Ovary (tissue), 7 donors: ENCODE measurements at regions not wholly inside any gene's neighbourhood (a gene's known extent, or its start where the extent isn't known, plus 50 kb on each side); places are given as distances from the start of the nearest gene placed in this dataset.
A peak's percentile ranks its signal among the peaks of the same experiment; 100 is the strongest.

Source experiments
- DNase-seq, 5 donors: peaks; one replicate each; pipeline ENCODE4 v3.0.0-alpha.2; 2019 to 2020
- H3K27ac ChIP-seq, 2 donors: fragments of 200-600 bp; one replicate each; pipeline versions ENCODE4 v1.5.1 to v1.8.0; 2019 to 2022
- H3K27me3 ChIP-seq: fragments of 200-600 bp; one replicate; pipeline ENCODE4 v1.8.0; 2022
- H3K36me3 ChIP-seq: fragments of 200-600 bp; sonication (generic); one replicate; pipeline ENCODE4 v1.5.1; 2019
- H3K4me1 ChIP-seq: one replicate; pipeline ENCODE4 v1.8.1; 2013; ENCODE audit warnings: mild to moderate bottlenecking, moderate library complexity; ENCODE audit not compliant: insufficient read depth
- H3K4me3 ChIP-seq: fragments of 200-600 bp; sonication (generic); one replicate; pipeline ENCODE4 v1.5.1; 2017
- H3K9me3 ChIP-seq, 2 donors: fragments of 200-600 bp in 1 of 2; sonication (generic) in 1 of 2; one replicate each; pipeline versions ENCODE4 v1.5.1 to v1.8.1; 2013 to 2019; ENCODE audit warnings: mild to moderate bottlenecking in 1 of 2, moderate library complexity in 1 of 2
- EP300 ChIP-seq: sonication (generic); formaldehyde crosslinking; IDR thresholded peaks from one replicate; pipeline ENCODE4 v1.6.1; 2017; ENCODE audit warnings: antibody characterized with exemption
- POLR2A ChIP-seq: fragments of 450-650 bp; IDR thresholded peaks from one replicate; pipeline ENCODE4 v1.6.1; 2017; ENCODE audit warnings: antibody characterized with exemption, mild to moderate bottlenecking, moderate library complexity
- WGBS, 3 donors: extraction: QIAGEN DNeasy Blood & Tissue Kit in 1 of 3; methylation state at CpG; one replicate each; pipeline versions ENCODE4 v1.1.5 to v1.1.7; 2013 to 2017; 5-methylcytosine and 5-hydroxymethylcytosine counted together
- intact Hi-C, 4 donors: fragments of 100-400 bp; cut with DNase I; formaldehyde crosslinking; loops; one replicate each; pipeline versions ENCODE4 v1.11.0 to v1.15.1; 2022 to 2023
- TF ChIP-seq, protein P1 (sequence below), 3 donors: fragments of 450-650 bp in 2 of 3; fragments of 200-600 bp in 1 of 3; IDR thresholded peaks; one replicate each; pipeline versions ENCODE4 v1.5.1 to v1.8.0; 2016 to 2022; ENCODE audit warnings: antibody characterized with exemption in 3 of 3, mild to moderate bottlenecking in 1 of 3
- donor health status: DM: no; HTN: no; CAD: no; lungs with moderate emphysema.
- donor health status: DM: no; HTN: no; CAD: no.
- donor health status: Bipolar disorder and iron deficiency.
- donor health status: DM: no; HTN: no; CAD: no.
- donor health status: DM: yes; HTN: yes; CAD: no.

DNA sequence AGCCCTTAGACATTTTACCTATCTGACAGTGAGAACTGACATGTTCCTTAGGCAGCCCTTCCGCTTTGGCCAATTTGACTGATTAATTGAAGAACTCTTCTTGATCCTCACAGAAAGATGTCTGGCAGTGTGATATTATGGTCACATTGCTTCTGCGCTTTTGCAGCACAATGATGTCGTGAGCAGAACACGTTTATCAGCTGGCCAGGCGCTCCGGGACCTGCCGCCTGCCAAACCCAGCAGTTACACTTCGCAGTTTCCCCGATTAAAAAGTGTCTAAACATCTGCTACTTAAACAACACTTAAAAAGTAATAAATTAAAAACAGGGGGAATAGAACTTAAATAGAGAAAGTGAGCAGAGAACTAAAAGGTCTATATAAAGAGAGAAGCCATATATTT, 103.5 kb upstream of the ETS2 start:
- H3K4me1 ChIP-seq, result no peaks in the 10 kb centered on the region
- intact Hi-C loops, result no loop called here
- H3K36me3 ChIP-seq, result no peaks in the 10 kb centered on the region
- no peak overlapping the region for H3K27ac ChIP-seq
- H3K4me3 ChIP-seq, result no peak overlapping the region
- 11 to 21% (median 15%) methylated on average over 9 of the region's 9 CpGs for whole genome bisulfite sequencing, 3 donors
- H3K9me3 ChIP-seq, result no peaks in the 10 kb centered on the region
- TF ChIP-seq EP300 (no peak), POLR2A (no peak)
- TF ChIP-seq, protein P1, sequence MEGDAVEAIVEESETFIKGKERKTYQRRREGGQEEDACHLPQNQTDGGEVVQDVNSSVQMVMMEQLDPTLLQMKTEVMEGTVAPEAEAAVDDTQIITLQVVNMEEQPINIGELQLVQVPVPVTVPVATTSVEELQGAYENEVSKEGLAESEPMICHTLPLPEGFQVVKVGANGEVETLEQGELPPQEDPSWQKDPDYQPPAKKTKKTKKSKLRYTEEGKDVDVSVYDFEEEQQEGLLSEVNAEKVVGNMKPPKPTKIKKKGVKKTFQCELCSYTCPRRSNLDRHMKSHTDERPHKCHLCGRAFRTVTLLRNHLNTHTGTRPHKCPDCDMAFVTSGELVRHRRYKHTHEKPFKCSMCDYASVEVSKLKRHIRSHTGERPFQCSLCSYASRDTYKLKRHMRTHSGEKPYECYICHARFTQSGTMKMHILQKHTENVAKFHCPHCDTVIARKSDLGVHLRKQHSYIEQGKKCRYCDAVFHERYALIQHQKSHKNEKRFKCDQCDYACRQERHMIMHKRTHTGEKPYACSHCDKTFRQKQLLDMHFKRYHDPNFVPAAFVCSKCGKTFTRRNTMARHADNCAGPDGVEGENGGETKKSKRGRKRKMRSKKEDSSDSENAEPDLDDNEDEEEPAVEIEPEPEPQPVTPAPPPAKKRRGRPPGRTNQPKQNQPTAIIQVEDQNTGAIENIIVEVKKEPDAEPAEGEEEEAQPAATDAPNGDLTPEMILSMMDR (IDR thresholded peaks at IDR 0.05), result no peak
- no peaks in the 10 kb centered on the region for H3K27me3 ChIP-seq
- DNase-seq, result no peak

DNA sequence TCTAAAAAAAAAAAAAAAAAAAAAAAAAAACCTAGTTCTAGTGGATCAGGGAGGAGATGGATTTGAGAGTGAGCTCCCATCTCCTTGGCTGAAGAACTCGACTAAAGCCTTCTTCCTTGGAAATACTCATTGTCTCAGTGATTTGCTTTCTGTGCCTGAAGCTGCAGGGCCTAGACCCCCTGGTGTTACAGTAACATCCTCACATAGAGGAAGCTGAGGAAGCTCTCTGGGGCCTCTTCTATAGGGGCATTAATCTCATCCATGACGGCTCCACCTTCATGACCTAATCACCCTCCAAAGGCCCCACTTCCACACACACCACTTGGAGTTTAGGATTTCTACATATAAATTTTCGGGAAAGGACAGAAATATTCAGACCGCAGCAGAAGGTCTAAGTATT, 95.9 kb upstream of the ETS2 start:
- no peak for DNase-seq
- no peak overlapping the region for H3K4me3 ChIP-seq
- intact Hi-C loops, result loop anchor here in 3 of 4 donors (10.0 kb wide), 3 partner anchors 185 to 205 kb away; no protein-coding TSS in a partner anchor
- no peaks in the 10 kb centered on the region for H3K27me3 ChIP-seq
- H3K4me1 ChIP-seq, result no peaks in the 10 kb centered on the region
- 86 to 93% (median 87%) methylated on average over 4 of the region's 4 CpGs for WGBS, 3 donors
- H3K9me3 ChIP-seq, result no peaks in the 10 kb centered on the region
- TF ChIP-seq POLR2A (no peak), EP300 (no peak)
- TF ChIP-seq, protein P1 (IDR thresholded peaks at IDR 0.05), result no peak
- no peaks in the 10 kb centered on the region for H3K36me3 ChIP-seq
- H3K27ac ChIP-seq, result no peak overlapping the region

DNA sequence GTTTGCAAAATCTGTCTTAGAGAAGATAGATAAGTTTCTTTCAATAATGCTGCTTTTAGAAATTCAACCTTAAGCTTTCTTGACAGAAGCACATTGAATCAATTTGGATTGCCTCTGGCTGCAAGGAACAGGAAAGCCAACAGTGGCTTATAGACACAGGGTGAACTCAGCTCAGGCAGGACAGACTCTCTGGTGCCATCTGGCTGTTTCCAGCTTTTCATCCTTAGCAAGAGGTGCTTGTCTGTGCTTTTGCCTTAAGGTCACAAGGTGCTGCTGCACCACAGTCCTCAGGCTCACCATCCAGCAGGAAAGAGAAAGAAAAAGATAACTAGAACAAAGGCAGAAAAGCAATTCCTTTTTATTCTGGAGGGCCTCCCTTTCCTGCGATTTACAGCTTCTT, 93.7 kb upstream of the ETS2 start:
- Histone ChIP-seq H3K36me3 (no peaks in the 10 kb centered on the region), H3K4me3 (no peak overlapping the region), H3K27me3 (no peaks in the 10 kb centered on the region), H3K4me1 (no peaks in the 10 kb centered on the region), H3K9me3 (no peaks in the 10 kb centered on the region), H3K27ac (no peak overlapping the region)
- 90 to 100% (median 94%) methylated on average over 1 of the region's 1 CpG for WGBS, 3 donors
- TF ChIP-seq POLR2A, result no peak
- TF ChIP-seq, protein P1 (IDR thresholded peaks at IDR 0.05), result no peak
- intact Hi-C loops, result loop anchor here in 3 of 4 donors (10.0 kb wide), 3 partner anchors 187 to 207 kb away; no protein-coding TSS in a partner anchor
- peak in 1 of 5 donors; percentile 25 for DNase-seq

DNA sequence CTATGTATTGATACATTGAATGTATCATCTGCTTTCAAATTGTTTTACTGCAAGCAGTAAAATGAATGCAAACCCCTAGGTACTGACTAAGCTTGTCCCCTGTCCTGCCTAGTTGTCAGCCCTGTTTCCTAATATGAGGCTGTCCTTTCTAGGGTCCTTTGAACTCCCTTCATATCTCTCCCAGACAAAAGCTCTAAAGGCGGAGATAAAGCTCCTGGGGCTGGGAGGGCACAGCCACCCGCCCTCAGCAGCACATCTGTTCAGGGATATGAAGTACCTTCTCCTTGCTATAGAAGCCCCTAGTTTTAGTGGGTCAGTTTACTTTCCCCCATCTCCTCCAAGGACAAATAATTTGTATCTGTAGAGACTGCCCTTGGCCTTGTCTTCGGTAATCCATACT, 93.1 kb upstream of the ETS2 start:
- 82 to 93% (median 90%) methylated on average over 3 of the region's 3 CpGs for WGBS, 3 donors
- TF ChIP-seq, protein P1 (IDR thresholded peaks at IDR 0.05), result no peak
- TF ChIP-seq EP300 (no peak), POLR2A (no peak)
- no peaks in the 10 kb centered on the region for H3K9me3 ChIP-seq
- H3K27ac ChIP-seq, result no peak overlapping the region
- no peak overlapping the region for H3K4me3 ChIP-seq
- H3K27me3 ChIP-seq, result no peaks in the 10 kb centered on the region
- H3K36me3 ChIP-seq, result no peaks in the 10 kb centered on the region
- DNase-seq, result no peak
- intact Hi-C loops, result loop anchor here in 3 of 4 donors (10.0 kb wide), 3 partner anchors 188 to 208 kb away; no protein-coding TSS in a partner anchor
- no peaks in the 10 kb centered on the region for H3K4me1 ChIP-seq
